SIG-M5 (cell line): ENCODE measurements at regions not wholly inside any gene's neighbourhood (a gene's known extent, or its start where the extent isn't known, plus 50 kb on each side); places are given as distances from the start of the nearest gene placed in this dataset.
"Not testable (repeated sequence)": the region's sequence is repeated elsewhere in the genome, so short reads cannot be mapped to it uniquely, and the experiment has no call there.

Source experiments
- DNase-seq: peaks from one replicate; lab custom pipeline; 2025; lab: John Stamatoyannopoulos, UW

- DNase-seq, result no peak
These were observed 51.6 kb upstream of the POMP start for GRCh38 chr13:28607187-28607955.

DNA sequence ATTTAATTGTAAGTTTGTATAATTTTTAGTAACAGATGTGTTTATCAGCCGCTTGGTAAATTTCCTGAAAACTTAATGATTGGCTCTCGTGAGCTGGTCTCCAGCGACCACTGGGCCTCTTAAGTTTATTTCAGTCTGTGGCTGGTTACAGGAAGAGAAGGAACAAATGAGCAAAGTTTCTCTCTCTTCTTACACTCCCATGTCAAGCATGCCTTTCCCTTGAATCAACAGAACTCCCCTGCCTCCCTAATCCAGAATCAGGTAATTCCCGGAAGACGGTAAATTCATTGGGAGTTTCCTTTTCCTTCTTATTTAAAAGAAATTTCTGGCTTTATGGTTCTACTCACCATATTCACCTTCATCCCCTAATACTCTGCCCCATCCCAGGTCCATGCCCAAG is 52.5 kb upstream of the POMP start:
- no peak for DNase-seq

DNA sequence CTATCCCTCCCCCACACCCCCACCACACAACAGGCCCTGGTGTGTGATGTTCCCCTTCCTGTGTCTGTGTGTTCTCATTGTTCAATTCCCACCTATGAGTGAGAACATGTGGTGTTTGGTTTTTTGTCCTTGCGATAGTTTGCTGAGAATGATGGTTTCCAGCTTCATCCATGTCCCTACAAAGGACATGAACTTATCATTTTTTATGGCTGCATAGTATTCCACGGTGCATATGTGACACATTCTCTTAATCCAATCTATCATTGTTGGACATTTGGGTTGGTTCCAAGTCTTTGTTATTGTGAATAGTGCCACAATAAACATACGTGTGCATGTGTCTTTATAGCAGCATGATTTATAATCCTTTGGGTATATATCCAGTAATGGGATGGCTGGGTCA is 53.8 kb upstream of the POMP start:
- DNase-seq, result not testable (repeated sequence)

- DNase-seq, result no peak
These were observed 55.8 kb upstream of the POMP start for GRCh38 chr13:28603043-28603664.

- DNase-seq, result no peak
These were observed 56.4 kb upstream of the POMP start for GRCh38 chr13:28602580-28602979.

DNA sequence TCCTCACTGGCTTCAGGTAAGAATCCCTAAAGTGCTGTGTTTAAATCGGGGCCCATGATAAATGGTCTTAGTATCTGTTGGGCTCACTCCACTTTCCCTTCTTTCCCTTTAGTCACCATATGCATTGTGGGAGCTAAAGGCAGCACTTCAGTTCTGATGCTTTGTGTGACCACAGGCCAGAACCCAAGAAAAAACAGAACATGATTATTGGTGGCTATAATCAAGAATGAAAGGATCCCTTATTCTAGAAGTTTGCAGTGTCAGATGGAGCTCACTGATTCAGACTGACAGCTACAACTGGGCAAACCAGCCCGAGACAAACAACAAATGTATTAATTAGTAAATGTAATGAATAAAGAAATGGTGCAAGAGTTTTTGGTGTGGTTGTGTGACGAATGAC is 57.3 kb upstream of the POMP start:
- no peak for DNase-seq

GRCh38 chr13:28597641-28598040 is 61.3 kb upstream of the POMP start:
- no peak for DNase-seq

GRCh38 chr13:28590461-28590860 is 68.5 kb upstream of the POMP start:
- DNase-seq, result peak; percentile 47

DNA sequence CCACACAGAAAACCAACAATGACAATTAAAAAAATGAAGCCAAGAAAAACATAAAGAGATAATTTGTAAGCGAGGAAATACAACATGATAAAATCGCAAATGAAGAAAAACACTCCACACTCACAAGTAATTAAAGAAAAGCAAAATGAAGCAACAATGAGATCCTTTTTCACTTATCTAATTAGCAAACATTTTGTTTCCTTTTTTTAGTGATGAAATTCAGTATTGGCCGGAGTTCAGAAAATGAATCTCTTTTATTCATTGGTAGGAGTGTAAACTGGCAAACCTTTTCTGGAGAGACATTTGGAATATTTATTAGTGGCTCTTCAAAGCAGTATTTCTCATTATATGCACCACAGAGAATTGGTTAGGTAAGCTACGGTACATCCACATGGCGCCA is 70.6 kb upstream of the POMP start:
- no peak for DNase-seq

DNA sequence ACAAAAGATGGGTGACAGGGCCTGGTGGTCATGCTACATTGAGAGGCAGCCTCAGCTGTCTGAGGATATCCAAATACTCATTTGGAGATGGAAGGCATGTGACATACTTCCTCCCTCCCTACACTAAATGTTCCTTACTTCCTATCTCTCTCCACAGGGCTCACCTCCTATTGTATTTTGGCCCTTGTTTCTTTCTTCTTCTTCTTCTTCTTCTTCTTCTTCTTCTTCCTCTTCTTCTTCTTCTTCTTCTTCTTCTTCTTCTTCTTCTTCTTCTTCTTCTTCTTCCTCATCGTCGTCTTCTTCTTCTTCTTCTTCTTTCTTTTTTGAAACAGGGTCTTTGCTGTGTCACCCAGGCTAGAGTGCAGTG is 71.8 kb upstream of the POMP start:
- no peak for DNase-seq

DNA sequence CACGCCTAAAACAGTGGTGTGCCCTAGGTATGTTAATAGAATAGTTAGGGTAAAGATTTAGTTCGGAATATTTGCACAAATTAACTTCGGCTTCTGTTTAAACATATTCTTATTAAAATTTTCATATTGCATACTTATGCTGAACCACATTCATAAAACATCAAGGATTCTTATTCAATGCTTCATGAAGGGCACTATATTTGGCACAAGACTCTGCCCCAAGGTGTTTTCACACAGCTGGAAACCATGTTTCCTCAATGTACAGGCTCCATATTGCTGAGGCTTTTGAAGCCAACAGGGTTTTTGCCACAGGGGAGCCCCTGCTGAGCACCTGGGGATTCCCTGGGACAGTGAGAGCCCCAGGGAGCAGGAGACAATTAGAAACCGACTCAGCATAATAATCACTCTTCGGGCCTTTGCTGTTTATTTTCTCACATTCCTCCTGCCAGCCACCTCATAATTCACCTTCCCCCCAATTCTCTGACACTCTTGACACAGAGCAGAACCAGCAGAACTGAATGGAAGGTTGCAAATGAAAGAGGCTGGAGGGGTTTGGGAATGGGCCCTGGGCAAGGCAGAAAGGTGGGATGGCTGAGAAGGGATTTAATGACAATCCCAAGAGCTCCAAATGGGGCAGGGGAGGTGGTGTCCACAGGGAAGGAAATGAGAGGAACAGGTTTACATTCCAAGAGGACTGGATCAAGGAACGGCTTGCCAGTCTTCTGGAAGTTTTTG is 72.3 kb upstream of the POMP start:
- DNase-seq, result no peak

DNA sequence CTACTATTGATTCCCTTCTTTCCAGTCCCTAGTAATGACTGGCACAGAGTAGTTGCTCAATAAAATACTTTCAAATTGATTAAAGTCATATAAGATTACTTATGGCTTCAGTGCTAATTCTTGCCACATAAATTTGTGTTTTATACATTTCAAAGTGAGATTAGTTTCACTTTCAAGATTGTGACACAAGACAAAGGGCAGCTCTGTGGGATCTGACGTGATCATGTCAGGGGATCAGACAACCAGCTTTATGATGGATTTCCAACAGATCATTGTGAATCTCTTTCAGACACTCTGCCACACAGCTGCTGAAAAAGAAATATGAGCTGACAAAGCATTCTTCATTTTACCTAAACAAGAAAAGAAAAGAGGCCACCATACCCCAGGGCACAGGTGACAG is 73.4 kb upstream of the POMP start:
- DNase-seq, result no peak

DNA sequence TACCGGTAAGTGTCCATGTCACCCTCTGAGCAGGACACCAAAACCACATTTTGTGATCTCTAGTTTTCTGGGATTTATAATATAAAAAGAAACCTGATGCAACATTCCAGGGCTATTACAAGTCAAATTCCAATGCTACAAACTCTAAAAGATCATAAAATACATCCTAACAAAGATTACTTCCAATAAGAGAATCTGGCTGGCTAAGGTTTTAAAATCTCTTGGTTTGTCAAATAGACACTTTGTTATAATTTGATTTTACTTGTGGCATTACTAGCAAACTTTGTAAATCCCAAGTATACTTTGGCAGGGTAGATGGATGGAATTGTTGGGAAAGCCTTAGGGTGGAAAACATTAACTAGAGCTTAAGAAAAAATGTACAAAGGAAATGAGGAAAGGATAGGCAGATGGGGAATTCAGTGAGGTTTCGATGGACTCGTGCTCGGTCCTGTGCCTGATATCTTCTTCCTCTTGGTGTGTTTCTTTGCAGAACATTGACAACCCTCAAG is 74.0 kb upstream of the POMP start:
- DNase-seq, result no peak

DNA sequence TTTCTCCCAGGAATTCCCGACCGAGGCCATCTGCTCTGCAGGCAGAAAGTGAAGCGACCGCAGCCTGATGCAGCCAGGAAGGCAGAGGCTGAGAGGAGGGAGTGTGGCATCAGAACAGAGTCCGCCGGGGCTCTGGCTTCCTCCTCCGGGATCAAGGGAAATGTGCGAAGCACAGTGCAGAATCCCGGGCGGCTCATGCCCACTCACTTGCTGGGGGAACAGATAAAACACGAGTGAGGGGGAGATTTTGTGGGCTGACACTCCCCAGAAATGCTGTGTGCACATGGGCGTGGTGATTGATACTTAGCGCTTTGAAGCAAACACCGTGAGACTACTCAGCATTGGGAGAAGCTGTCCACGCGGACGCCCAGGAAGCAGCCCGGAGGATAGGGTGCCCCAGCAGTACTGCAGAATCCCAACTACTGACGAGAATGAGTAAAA is 75.3 kb upstream of the POMP start:
- no peak for DNase-seq

GRCh38 chr13:28582892-28583240 is 76.1 kb upstream of the POMP start:
- no peak for DNase-seq

GRCh38 chr13:28582225-28582891 is 76.6 kb upstream of the POMP start:
- DNase-seq, result no peak

- no peak for DNase-seq
These were observed 77.5 kb upstream of the POMP start for GRCh38 chr13:28581451-28581850.

GRCh38 chr13:28579736-28580135 is 79.2 kb upstream of the POMP start:
- no peak for DNase-seq

- no peak for DNase-seq
These were observed 79.6 kb upstream of the POMP start for GRCh38 chr13:28579322-28579721.

- DNase-seq, result no peak
These were observed 81.1 kb upstream of the FLT1 start for GRCh38 chr13:28576067-28576466.

DNA sequence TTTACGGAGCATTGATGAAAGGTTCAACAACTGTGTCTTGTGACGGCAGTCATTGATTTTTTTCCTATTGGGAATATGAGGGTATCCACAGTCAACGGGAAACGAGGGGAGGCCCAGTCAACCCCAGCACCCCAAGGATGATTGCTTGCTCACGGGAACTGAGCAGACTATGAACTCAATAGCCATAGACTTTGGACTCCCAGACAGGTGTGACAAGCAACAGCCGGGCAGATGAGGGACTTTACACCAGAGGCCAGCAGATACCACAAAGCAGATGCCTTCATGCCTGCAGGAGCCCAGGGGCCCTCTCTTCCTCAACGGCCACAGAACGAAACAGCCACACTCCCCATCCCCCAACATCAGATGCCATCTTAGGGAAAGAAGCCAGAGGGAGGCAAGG is 80.3 kb upstream of the FLT1 start:
- DNase-seq, result no peak

DNA sequence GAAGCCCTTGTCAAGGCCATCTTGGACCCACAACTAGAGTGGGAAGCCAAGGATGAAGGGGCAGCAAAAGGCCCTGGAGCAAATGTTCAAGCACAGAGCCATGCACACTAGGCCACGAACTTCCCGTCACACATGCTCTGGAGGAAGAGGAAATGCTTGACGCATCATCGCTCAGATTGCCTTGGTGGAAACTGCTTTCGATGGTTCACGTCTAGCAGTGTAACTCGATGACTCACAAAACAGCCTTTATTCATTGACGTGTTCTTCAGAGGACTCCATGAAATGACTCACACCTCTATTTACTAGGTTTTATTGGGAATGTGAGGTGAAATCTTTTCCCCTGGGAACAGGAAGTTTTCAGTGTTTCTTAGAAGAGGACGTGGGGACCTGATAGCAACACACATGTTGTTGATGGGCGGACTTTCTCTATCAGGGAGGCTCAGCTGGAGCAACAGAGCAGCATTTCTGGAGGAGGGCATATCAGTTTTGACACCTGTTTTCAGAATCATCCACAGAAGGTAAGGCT is 79.8 kb upstream of the FLT1 start:
- DNase-seq, result peak; percentile 34
